ENCODE measurements at regions not wholly inside any gene's neighbourhood (a gene's known extent, or its start where the extent isn't known, plus 50 kb on each side); places are given as distances from the start of the nearest gene placed in this dataset.

- no peak for ATAC-seq
Measured at GRCh38 chr10:3430501-3430900, 257.9 kb upstream of the PITRM1 start.

GRCh38 chr10:3429676-3430075 lies 257.1 kb upstream of the PITRM1 start:
- Histone ChIP-seq H3K27me3 (no peaks in the 10 kb centered on the region), H3K9me3 (no peaks in the 10 kb centered on the region), H3K27ac (peak overlapping the region in 1 of 3 donors; percentile 24), H3K4me1 (no peaks in the 10 kb centered on the region), H3K36me3 (no peaks in the 10 kb centered on the region), H3K4me3 (no peak overlapping the region)
- ATAC-seq (peak in 2 of 4 donors; percentile 34 to 35), DNase-seq (no peak)
- 51% methylated on average over 7 of the region's 7 CpGs for WGBS (ENCODE audit: insufficient coverage, low coverage, low lambda C conversion rate, missing lambda C conversion rate)
- intact Hi-C loops (cut with DNase I), result no loop called here
- no peak for TF ChIP-seq POLR2A (IDR thresholded peaks at IDR 0.05)
- TF ChIP-seq, protein P1, sequence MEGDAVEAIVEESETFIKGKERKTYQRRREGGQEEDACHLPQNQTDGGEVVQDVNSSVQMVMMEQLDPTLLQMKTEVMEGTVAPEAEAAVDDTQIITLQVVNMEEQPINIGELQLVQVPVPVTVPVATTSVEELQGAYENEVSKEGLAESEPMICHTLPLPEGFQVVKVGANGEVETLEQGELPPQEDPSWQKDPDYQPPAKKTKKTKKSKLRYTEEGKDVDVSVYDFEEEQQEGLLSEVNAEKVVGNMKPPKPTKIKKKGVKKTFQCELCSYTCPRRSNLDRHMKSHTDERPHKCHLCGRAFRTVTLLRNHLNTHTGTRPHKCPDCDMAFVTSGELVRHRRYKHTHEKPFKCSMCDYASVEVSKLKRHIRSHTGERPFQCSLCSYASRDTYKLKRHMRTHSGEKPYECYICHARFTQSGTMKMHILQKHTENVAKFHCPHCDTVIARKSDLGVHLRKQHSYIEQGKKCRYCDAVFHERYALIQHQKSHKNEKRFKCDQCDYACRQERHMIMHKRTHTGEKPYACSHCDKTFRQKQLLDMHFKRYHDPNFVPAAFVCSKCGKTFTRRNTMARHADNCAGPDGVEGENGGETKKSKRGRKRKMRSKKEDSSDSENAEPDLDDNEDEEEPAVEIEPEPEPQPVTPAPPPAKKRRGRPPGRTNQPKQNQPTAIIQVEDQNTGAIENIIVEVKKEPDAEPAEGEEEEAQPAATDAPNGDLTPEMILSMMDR (IDR thresholded peaks at IDR 0.05), result no peak

More at GRCh38 chr10:3430501-3430900, 257.9 kb upstream of the PITRM1 start:
- H3K27ac ChIP-seq, result no peak overlapping the region
- intact Hi-C loops (cut with DNase I), result no loop called here
- H3K9me3 ChIP-seq, result no peaks in the 10 kb centered on the region
- no peaks in the 10 kb centered on the region for H3K4me1 ChIP-seq
- no peak overlapping the region for H3K4me3 ChIP-seq
- DNase-seq, result no peak
- no peaks in the 10 kb centered on the region for H3K36me3 ChIP-seq
- WGBS (ENCODE audit: insufficient coverage, low coverage, low lambda C conversion rate, missing lambda C conversion rate), result 45% methylated on average over 1 of the region's 1 CpG
- TF ChIP-seq POLR2A (IDR thresholded peaks at IDR 0.05), result no peak
- TF ChIP-seq, protein P1 (IDR thresholded peaks at IDR 0.05), result no peak
- no peaks in the 10 kb centered on the region for H3K27me3 ChIP-seq

GRCh38 chr10:3428826-3429225 lies 256.2 kb upstream of the PITRM1 start:
- Histone ChIP-seq H3K27ac (peak overlapping the region in 1 of 3 donors; percentile 24), H3K36me3 (no peaks in the 10 kb centered on the region), H3K4me1 (no peaks in the 10 kb centered on the region), H3K9me3 (no peaks in the 10 kb centered on the region), H3K4me3 (no peak overlapping the region), H3K27me3 (no peaks in the 10 kb centered on the region)
- no peak for TF ChIP-seq POLR2A (IDR thresholded peaks at IDR 0.05)
- TF ChIP-seq, protein P1 (IDR thresholded peaks at IDR 0.05), result no peak
- no peak for ATAC-seq
- 59% methylated on average over 3 of the region's 3 CpGs for WGBS (ENCODE audit: insufficient coverage, low coverage, low lambda C conversion rate, missing lambda C conversion rate)
- no peak for DNase-seq
- intact Hi-C loops (cut with DNase I), result no loop called here

DNA sequence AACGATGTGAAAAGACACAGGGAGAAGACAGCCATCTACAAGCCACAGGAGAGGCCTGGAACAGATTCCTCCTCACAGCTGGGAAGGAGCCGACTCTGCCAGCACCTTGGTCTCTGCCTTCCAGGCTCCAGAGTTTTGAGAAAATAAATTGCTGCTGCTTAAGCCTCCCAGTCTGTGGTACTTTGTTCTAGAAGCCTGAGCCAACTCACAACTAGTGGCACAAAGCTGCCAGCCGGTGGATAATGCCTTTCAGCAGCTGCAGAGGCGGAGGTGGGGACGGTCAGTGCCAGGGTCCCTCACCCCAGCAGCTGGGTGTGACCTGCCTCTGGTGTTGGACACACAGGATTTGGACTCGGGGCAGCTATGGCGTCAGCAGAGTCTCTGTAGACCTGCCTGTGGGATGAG lies 255.4 kb upstream of the PITRM1 start:
- WGBS (ENCODE audit: insufficient coverage, low coverage, low lambda C conversion rate, missing lambda C conversion rate), result 86% methylated on average over 4 of the region's 7 CpGs
- no peak for DNase-seq
- H3K4me3 ChIP-seq, result no peak overlapping the region
- intact Hi-C loops (cut with DNase I), result no loop called here
- H3K4me1 ChIP-seq, result no peaks in the 10 kb centered on the region
- H3K27ac ChIP-seq, result peak overlapping the region in 1 of 3 donors; percentile 47
- no peaks in the 10 kb centered on the region for H3K27me3 ChIP-seq
- H3K36me3 ChIP-seq, result no peaks in the 10 kb centered on the region
- no peak for ATAC-seq
- TF ChIP-seq, protein P1 (IDR thresholded peaks at IDR 0.05), result no peak
- no peak for TF ChIP-seq POLR2A (IDR thresholded peaks at IDR 0.05)
- no peaks in the 10 kb centered on the region for H3K9me3 ChIP-seq

DNA sequence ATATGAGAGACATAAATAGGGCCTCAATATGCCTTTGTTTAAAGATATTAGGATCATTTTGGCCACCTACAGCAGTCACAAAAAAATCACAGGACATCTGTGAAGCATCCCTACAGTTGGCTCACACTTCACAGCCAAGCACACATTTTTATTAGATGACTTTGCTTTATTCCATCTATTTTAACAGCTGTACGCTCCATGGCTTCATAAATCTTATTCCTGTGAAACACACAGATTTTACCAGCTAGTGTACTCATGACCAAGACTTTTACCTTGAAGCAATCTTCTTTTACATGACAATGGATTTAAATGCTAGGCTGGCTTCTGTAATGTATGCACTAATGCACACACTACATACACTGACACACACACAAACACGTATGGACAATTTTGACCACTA lies 254.8 kb upstream of the PITRM1 start:
- Histone ChIP-seq H3K27ac (no peak overlapping the region), H3K4me1 (no peaks in the 10 kb centered on the region), H3K27me3 (no peaks in the 10 kb centered on the region), H3K9me3 (no peaks in the 10 kb centered on the region), H3K4me3 (no peak overlapping the region), H3K36me3 (no peaks in the 10 kb centered on the region)
- no peak for DNase-seq
- intact Hi-C loops (cut with DNase I), result no loop called here
- WGBS (ENCODE audit: insufficient coverage, low coverage, low lambda C conversion rate, missing lambda C conversion rate), result 69% methylated on average over 2 of the region's 2 CpGs
- ATAC-seq, result no peak
- TF ChIP-seq POLR2A (IDR thresholded peaks at IDR 0.05), result no peak
- TF ChIP-seq, protein P1 (IDR thresholded peaks at IDR 0.05), result no peak

Data from right lobe of liver (tissue), 6 donors.